Kasumi-1 (cell line): ENCODE measurements at regions not wholly inside any gene's neighbourhood (a gene's known extent, or its start where the extent isn't known, plus 50 kb on each side); places are given as distances from the start of the nearest gene placed in this dataset.

Experiments
- DNase-seq, 2 experiments: peaks; one replicate each; lab custom pipeline; 2025; lab: John Stamatoyannopoulos, UW

GRCh38 chr2:230642966-230643365 is 69.7 kb upstream of the CAB39 start:
- DNase-seq, result no peak

- peak; percentile 36 to 59 for DNase-seq
These were observed 68.9 kb upstream of the CAB39 start for GRCh38 chr2:230643576-230644291.

GRCh38 chr2:230644356-230644935 is 68.2 kb upstream of the CAB39 start:
- DNase-seq, result no peak

- DNase-seq, result no peak
These were observed 64.3 kb upstream of the CAB39 start for GRCh38 chr2:230648356-230648755.

- no peak for DNase-seq
These were observed 62.0 kb upstream of the CAB39 start for GRCh38 chr2:230650585-230651137.

GRCh38 chr2:230654057-230654456 is 58.6 kb upstream of the CAB39 start:
- DNase-seq, result no peak

GRCh38 chr2:230657462-230657861 is 55.2 kb upstream of the CAB39 start:
- DNase-seq, result no peak

GRCh38 chr2:230657906-230658305 is 54.7 kb upstream of the CAB39 start:
- DNase-seq, result no peak

GRCh38 chr2:230658577-230658876 is 54.1 kb upstream of the CAB39 start:
- DNase-seq, result no peak

GRCh38 chr2:230658877-230659652 is 53.6 kb upstream of the CAB39 start:
- DNase-seq, result peak; percentile 20 to 32

GRCh38 chr2:230660294-230661060 is 52.2 kb upstream of the CAB39 start:
- peak; percentile 67 to 77 for DNase-seq

- no peak for DNase-seq
These were observed 51.3 kb upstream of the CAB39 start for GRCh38 chr2:230661072-230661957.
